Ishikawa (cell line): ENCODE measurements at regions not wholly inside any gene's neighbourhood (a gene's known extent, or its start where the extent isn't known, plus 50 kb on each side); places are given as distances from the start of the nearest gene placed in this dataset.

Source experiments
- CREB1 ChIP-seq: IDR thresholded peaks from 2 replicates; pipeline ENCODE4 v1.6.1; 2012; ENCODE audit warnings: low read depth
- EP300 ChIP-seq: IDR thresholded peaks from 2 replicates; pipeline ENCODE4 v1.6.1; 2012; ENCODE audit warnings: borderline replicate concordance
- NFIC ChIP-seq: IDR thresholded peaks from 2 replicates; pipeline ENCODE4 v1.6.1; 2012
- RAD21 ChIP-seq: IDR thresholded peaks from 2 replicates; pipeline ENCODE4 v1.6.1; 2012; ENCODE audit warnings: low read depth
- REST ChIP-seq: IDR thresholded peaks from 2 replicates; pipeline ENCODE4 v1.6.1; 2012; ENCODE audit warnings: low read depth, mild to moderate bottlenecking
- TAF1 ChIP-seq: IDR thresholded peaks from 2 replicates; pipeline ENCODE4 v1.6.1; 2012; ENCODE audit warnings: low read depth, mild to moderate bottlenecking
- TCF12 ChIP-seq: IDR thresholded peaks from 2 replicates; pipeline ENCODE4 v1.6.1; 2012; ENCODE audit warnings: low read depth
- TEAD4 ChIP-seq: IDR thresholded peaks from 2 replicates; pipeline ENCODE4 v1.6.1; 2012
- USF1 ChIP-seq: IDR thresholded peaks from 2 replicates; pipeline ENCODE4 v1.6.1; 2012
- YY1 ChIP-seq: IDR thresholded peaks from 2 replicates; pipeline ENCODE4 v1.6.1; 2012; ENCODE audit warnings: low read depth

- TF ChIP-seq NFIC (no peak), EP300 (no peak), RAD21 (no peak), USF1 (no peak), TCF12 (no peak), TAF1 (no peak), TEAD4 (no peak), CREB1 (no peak), YY1 (no peak), REST (no peak)
Observed at GRCh38 chr3:20832963-20833362, 647.0 kb upstream of the SGO1 start.
